DND-41 (cell line): ENCODE measurements at regions not wholly inside any gene's neighbourhood (a gene's known extent, or its start where the extent isn't known, plus 50 kb on each side); places are given as distances from the start of the nearest gene placed in this dataset.
A peak's percentile ranks its signal among the peaks of the same experiment; 100 is the strongest.
"Not testable (repeated sequence)": the region's sequence is repeated elsewhere in the genome, so short reads cannot be mapped to it uniquely, and the experiment has no call there.

ENCODE experiments used
- ATAC-seq: fragments of 200-7000 bp; cut with Tn5 transposase; 3 replicates; pipeline ENCODE4 v1.9.1; 2021; ENCODE audit warnings: low read depth; ENCODE audit not compliant: insufficient read depth
- DNase-seq: peaks from one replicate; pipeline ENCODE4 v3.0.0-alpha.2; 2020
- H2AFZ ChIP-seq: 2 replicates; pipeline ENCODE4 v1.6.0; 2012; ENCODE audit warnings: low read depth, low read length
- H3K27ac ChIP-seq: 2 replicates; pipeline ENCODE4 v1.5.1; 2012; ENCODE audit warnings: low read length, inconsistent platforms
- H3K27me3 ChIP-seq: fragments of 200-600 bp; sonication (generic); 2 replicates; pipeline ENCODE4 v1.6.0; 2012; ENCODE audit warnings: low read length, mild to moderate bottlenecking, inconsistent platforms; ENCODE audit not compliant: insufficient read depth, poor library complexity
- H3K36me3 ChIP-seq: 2 replicates; pipeline ENCODE4 v1.5.1; 2012; ENCODE audit warnings: low read length, inconsistent platforms; ENCODE audit not compliant: insufficient read depth
- H3K4me1 ChIP-seq: 2 replicates; pipeline ENCODE4 v1.5.1; 2012; ENCODE audit warnings: mild to moderate bottlenecking, low read length; ENCODE audit not compliant: insufficient read depth
- H3K4me2 ChIP-seq: 2 replicates; pipeline ENCODE4 v1.6.0; 2012; ENCODE audit warnings: mild to moderate bottlenecking, moderate library complexity, low read length, inconsistent platforms; ENCODE audit not compliant: insufficient read depth
- H3K4me3 ChIP-seq, 2 experiments: fragments of 200-600 bp in 1 of 2; shearing (Covaris generic) in 1 of 2; 2 replicates each; pipeline ENCODE4 v1.5.1; 2012 to 2016; ENCODE audit warnings: inconsistent platforms in 2 of 2, low read length in 2 of 2, mild to moderate bottlenecking in 2 of 2, low read depth in 1 of 2, moderate library complexity in 1 of 2
- H3K79me2 ChIP-seq: 2 replicates; pipeline ENCODE4 v1.6.0; 2012; ENCODE audit warnings: low read length, inconsistent platforms; ENCODE audit not compliant: insufficient read depth
- H3K9ac ChIP-seq: 2 replicates; pipeline ENCODE4 v1.6.0; 2012; ENCODE audit warnings: low read depth, mild to moderate bottlenecking, inconsistent platforms, low read length, moderate library complexity
- H3K9me3 ChIP-seq: 2 replicates; pipeline ENCODE4 v1.5.1; 2012; ENCODE audit warnings: low read length, moderate library complexity, mild to moderate bottlenecking, inconsistent platforms; ENCODE audit not compliant: insufficient read depth, severe bottlenecking
- H4K20me1 ChIP-seq: 2 replicates; pipeline ENCODE4 v1.6.0; 2012; ENCODE audit warnings: low read length; ENCODE audit not compliant: insufficient read depth
- TF ChIP-seq, protein P1 (sequence below): IDR thresholded peaks from 2 replicates; pipeline ENCODE4 v1.5.1; 2012; ENCODE audit warnings: borderline replicate concordance, low read length, moderate library complexity, mild to moderate bottlenecking; ENCODE audit not compliant: poor library complexity, severe bottlenecking; ENCODE audit errors: extremely low read depth

DNA sequence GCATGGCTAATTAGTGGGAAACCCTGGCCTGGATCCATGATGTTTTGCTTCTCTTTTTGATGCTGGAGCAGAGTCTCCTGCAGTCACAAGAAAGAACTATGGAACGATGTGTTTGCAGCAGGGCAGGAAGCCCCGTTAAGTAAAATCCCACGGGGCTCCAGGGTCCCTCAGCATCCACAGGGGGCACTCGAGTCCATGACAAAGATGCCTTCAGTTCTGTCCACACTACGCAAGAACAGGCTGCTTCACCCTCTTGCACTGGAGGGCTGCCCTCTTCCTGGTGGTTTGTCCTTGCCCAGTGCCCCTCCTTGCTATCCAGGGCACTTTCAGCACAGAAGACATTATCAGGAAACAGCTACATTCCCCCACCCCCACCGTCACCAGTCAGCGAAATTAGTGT lies 196.9 kb downstream of the POTED start:
- H3K36me3 ChIP-seq, DNase-seq: not testable (repeated sequence)
- peak; percentile 69; the same call in 2 of the 3 replicates for ATAC-seq

GRCh38 chr21:13802757-13803156 lies 193.2 kb downstream of the POTED start:
- not testable (repeated sequence) for H3K4me2 ChIP-seq, H3K9me3 ChIP-seq, H3K4me1 ChIP-seq, H3K79me2 ChIP-seq, H3K36me3 ChIP-seq, H3K4me3 ChIP-seq, H2AFZ ChIP-seq, DNase-seq, H4K20me1 ChIP-seq, H3K27ac ChIP-seq, H3K9ac ChIP-seq, ATAC-seq, H3K27me3 ChIP-seq

More for the DNA sequence above, 196.9 kb downstream of the POTED start:
- H3K4me3 ChIP-seq, H4K20me1 ChIP-seq, H3K9ac ChIP-seq, H3K9me3 ChIP-seq, H3K79me2 ChIP-seq, H3K4me2 ChIP-seq, H3K27ac ChIP-seq, H3K4me1 ChIP-seq, H3K27me3 ChIP-seq, H2AFZ ChIP-seq: not testable (repeated sequence)
- TF ChIP-seq, protein P1, sequence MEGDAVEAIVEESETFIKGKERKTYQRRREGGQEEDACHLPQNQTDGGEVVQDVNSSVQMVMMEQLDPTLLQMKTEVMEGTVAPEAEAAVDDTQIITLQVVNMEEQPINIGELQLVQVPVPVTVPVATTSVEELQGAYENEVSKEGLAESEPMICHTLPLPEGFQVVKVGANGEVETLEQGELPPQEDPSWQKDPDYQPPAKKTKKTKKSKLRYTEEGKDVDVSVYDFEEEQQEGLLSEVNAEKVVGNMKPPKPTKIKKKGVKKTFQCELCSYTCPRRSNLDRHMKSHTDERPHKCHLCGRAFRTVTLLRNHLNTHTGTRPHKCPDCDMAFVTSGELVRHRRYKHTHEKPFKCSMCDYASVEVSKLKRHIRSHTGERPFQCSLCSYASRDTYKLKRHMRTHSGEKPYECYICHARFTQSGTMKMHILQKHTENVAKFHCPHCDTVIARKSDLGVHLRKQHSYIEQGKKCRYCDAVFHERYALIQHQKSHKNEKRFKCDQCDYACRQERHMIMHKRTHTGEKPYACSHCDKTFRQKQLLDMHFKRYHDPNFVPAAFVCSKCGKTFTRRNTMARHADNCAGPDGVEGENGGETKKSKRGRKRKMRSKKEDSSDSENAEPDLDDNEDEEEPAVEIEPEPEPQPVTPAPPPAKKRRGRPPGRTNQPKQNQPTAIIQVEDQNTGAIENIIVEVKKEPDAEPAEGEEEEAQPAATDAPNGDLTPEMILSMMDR: peak; percentile 35
